GM12878 (cell line): ENCODE measurements at regions not wholly inside any gene's neighbourhood (a gene's known extent, or its start where the extent isn't known, plus 50 kb on each side); places are given as distances from the start of the nearest gene placed in this dataset.

Source experiments
- PAX5 ChIP-seq: IDR thresholded peaks from 2 replicates; pipeline ENCODE4 v1.6.1; 2011; ENCODE audit warnings: low read depth, low read length, borderline replicate concordance
- POLR2AphosphoS2 ChIP-seq: IDR thresholded peaks from 2 replicates; pipeline ENCODE4 v1.6.1; 2011; ENCODE audit warnings: low read depth, mild to moderate bottlenecking, low read length, improper control_type of control experiment, moderate library complexity
- SMC3 ChIP-seq: IDR thresholded peaks from 2 replicates; pipeline ENCODE4 v1.6.1; 2011; ENCODE audit warnings: low read length, improper control_type of control experiment, borderline replicate concordance

DNA sequence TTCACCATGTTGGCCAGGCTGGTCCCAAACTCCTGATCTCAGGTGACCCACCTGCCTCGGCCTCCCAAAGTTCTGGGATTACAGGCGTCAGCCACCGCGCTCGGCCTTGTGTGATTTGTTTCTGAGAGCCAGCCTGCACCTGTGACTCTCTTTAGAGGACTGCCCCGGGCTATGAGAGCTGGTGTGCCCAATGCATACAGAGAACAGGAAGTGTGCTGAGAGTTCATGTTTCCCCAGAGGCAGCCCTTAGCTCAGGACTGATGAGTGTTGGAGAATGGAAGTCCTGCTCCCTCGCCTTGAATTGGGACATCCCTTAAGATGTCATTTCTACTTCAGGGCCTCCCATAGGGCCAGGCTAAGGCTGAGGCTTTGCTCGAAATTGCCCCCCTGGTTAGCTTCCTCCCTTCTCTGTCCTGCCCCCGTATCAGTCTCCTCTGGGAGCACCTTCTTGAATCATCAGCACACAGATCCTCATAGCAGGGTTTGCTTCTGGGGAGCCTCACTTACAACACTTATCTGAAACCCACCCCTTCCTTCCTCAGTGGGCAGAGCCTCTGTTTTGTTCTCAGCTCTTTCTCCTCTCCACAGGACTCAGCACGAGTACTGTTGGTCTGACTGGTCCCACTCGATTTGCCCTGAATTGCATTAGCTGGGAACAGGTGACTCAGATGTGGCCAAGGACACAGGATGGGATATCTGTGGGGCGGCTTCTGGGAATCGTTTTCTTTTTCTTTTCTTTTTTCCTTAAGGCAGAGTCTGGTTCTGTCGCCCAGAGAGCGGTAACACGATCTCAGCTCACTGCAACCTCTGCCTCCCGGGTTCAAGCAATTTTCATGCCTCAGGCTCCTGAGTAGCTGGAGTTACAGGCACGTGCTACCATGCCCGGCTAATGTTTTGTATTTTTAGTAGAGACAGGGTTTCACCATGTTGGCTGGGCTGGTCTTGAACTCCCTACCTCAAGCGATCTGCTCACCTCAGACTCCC, 80.1 kb downstream of the UBIAD1 start:
- TF ChIP-seq SMC3 (no peak), PAX5 (no peak), POLR2AphosphoS2 (no peak)
